ENCODE measurements at regions not wholly inside any gene's neighbourhood (a gene's known extent, or its start where the extent isn't known, plus 50 kb on each side); places are given as distances from the start of the nearest gene placed in this dataset.

- Histone ChIP-seq H3K27ac (replicated peaks; ENCODE audit: low read length) (no peak overlapping the region), H3K14ac (ENCODE audit: low read length) (no peak overlapping the region), H3K4ac (ENCODE audit: low read length) (no peak overlapping the region), H3K9ac (ENCODE audit: low read depth, low read length, poor library complexity) (no peak overlapping the region), H3K4me3 (ENCODE audit: low read length in 2 of 2) (peak overlapping the region in 1 of 2 donors; percentile 62), H3K18ac (ENCODE audit: low read length) (peak overlapping the region; percentile 9), H2BK12ac (ENCODE audit: low read length) (no peak overlapping the region), H3K9me3 (replicated peaks in 1 of 2; ENCODE audit: control insufficient read depth in 2 of 2, insufficient read depth in 1 of 2, low read depth in 1 of 2, low read length in 2 of 2) (peaks cover 0 to 4% of the 10 kb centered on the region in 2 donors), H3K27me3 (ENCODE audit: control insufficient read depth in 3 of 3, insufficient read depth in 3 of 3, low read depth in 1 of 3, low read length in 3 of 3) (no peaks in the 10 kb centered on the region), H2BK5ac (ENCODE audit: low read length) (no peak overlapping the region), H3K23ac (ENCODE audit: low read depth, low read length, poor library complexity) (no peak overlapping the region), H2AFZ (ENCODE audit: low read length) (no peak overlapping the region), H2BK15ac (ENCODE audit: low read length) (no peak overlapping the region), H2BK120ac (ENCODE audit: low read depth, low read length) (no peak overlapping the region), H2AK5ac (ENCODE audit: low read depth, low read length) (no peak overlapping the region), H4K8ac (ENCODE audit: low read depth, low read length) (no peak overlapping the region), H4K91ac (ENCODE audit: low read depth, low read length, poor library complexity) (no peak overlapping the region), H3K79me1 (ENCODE audit: low read depth, low read length) (no peaks in the 10 kb centered on the region), H3K4me2 (ENCODE audit: insufficient read depth, low read length, poor library complexity, severe bottlenecking) (no peak overlapping the region), H3K36me3 (replicated peaks in 1 of 2; ENCODE audit: control insufficient read depth in 2 of 2, insufficient read depth in 2 of 2, low read length in 2 of 2) (no peaks in the 10 kb centered on the region), H3K4me1 (ENCODE audit: control insufficient read depth in 2 of 2, insufficient read depth in 1 of 2, low read depth in 1 of 2, low read length in 2 of 2) (peaks cover 0 to 12% of the 10 kb centered on the region in 2 donors)
- no peak for DNase-seq (ENCODE audit: low spot score)
- WGBS, 2 donors (ENCODE audit: extremely low coverage in 2 of 2, insufficient read length in 2 of 2, insufficient replicate concordance in 1 of 2), result no CpG with 5 or more reads among the region's 10 CpGs
These were observed 108.2 kb downstream of the UQCRFS1 start for GRCh38 chr19:29104605-29105241.

GRCh38 chr19:29098863-29099481 is 114.0 kb downstream of the UQCRFS1 start:
- H3K27me3 ChIP-seq (ENCODE audit: control insufficient read depth in 3 of 3, insufficient read depth in 3 of 3, low read depth in 1 of 3, low read length in 3 of 3), result no peaks in the 10 kb centered on the region
- DNase-seq (ENCODE audit: low spot score), result no peak
- no peaks in the 10 kb centered on the region for H3K36me3 ChIP-seq (replicated peaks in 1 of 2; ENCODE audit: control insufficient read depth in 2 of 2, insufficient read depth in 2 of 2, low read length in 2 of 2)
- H3K4me1 ChIP-seq (ENCODE audit: control insufficient read depth in 2 of 2, insufficient read depth in 1 of 2, low read depth in 1 of 2, low read length in 2 of 2), result peaks cover 0 to 1% of the 10 kb centered on the region in 2 donors
- H3K4ac ChIP-seq (ENCODE audit: low read length), result no peak overlapping the region
- H3K9me3 ChIP-seq (replicated peaks in 1 of 2; ENCODE audit: control insufficient read depth in 2 of 2, insufficient read depth in 1 of 2, low read depth in 1 of 2, low read length in 2 of 2), result no peaks in the 10 kb centered on the region
- H3K79me1 ChIP-seq (ENCODE audit: low read depth, low read length), result no peaks in the 10 kb centered on the region
- H4K91ac ChIP-seq (ENCODE audit: low read depth, low read length, poor library complexity), result no peak overlapping the region
- no peak overlapping the region for H4K8ac ChIP-seq (ENCODE audit: low read depth, low read length)
- no peak overlapping the region for H3K4me3 ChIP-seq (ENCODE audit: low read length in 2 of 2)
- no peak overlapping the region for H2BK120ac ChIP-seq (ENCODE audit: low read depth, low read length)
- H3K9ac ChIP-seq (ENCODE audit: low read depth, low read length, poor library complexity), result no peak overlapping the region
- WGBS, 2 donors (ENCODE audit: extremely low coverage in 2 of 2, insufficient read length in 2 of 2, insufficient replicate concordance in 1 of 2), result no CpG with 5 or more reads among the region's 10 CpGs
- no peak overlapping the region for H2BK15ac ChIP-seq (ENCODE audit: low read length)
- no peak overlapping the region for H2BK12ac ChIP-seq (ENCODE audit: low read length)
- no peak overlapping the region for H2AK5ac ChIP-seq (ENCODE audit: low read depth, low read length)
- no peak overlapping the region for H3K4me2 ChIP-seq (ENCODE audit: insufficient read depth, low read length, poor library complexity, severe bottlenecking)
- H2BK5ac ChIP-seq (ENCODE audit: low read length), result no peak overlapping the region
- H3K14ac ChIP-seq (ENCODE audit: low read length), result no peak overlapping the region
- peak overlapping the region; percentile 6 for H3K18ac ChIP-seq (ENCODE audit: low read length)
- no peak overlapping the region for H3K23ac ChIP-seq (ENCODE audit: low read depth, low read length, poor library complexity)
- no peak overlapping the region for H3K27ac ChIP-seq (replicated peaks; ENCODE audit: low read length)
- H2AFZ ChIP-seq (ENCODE audit: low read length), result no peak overlapping the region

DNA sequence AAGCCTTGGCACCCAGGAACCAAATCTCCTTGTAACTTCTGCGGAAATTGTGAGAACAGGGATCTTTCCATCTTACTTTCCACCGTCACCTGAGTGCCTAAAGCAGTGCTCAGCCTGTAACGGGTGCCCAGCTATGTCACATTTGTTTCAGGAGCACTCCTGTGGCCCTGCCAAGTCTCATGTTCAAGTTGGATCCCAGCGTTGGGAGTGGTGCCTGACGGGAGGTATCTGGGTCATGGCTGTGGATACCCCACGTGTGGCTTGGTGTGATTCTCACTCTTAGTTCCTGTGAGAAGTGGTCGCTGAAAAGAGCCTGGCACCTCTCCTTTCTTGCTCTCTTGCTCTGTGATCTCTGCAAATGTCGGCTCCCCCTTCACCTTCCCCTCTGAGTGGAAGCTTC is 114.9 kb downstream of the UQCRFS1 start:
- no peaks in the 10 kb centered on the region for H3K9me3 ChIP-seq (replicated peaks in 1 of 2; ENCODE audit: control insufficient read depth in 2 of 2, insufficient read depth in 1 of 2, low read depth in 1 of 2, low read length in 2 of 2)
- no peak overlapping the region for H3K4me3 ChIP-seq (ENCODE audit: low read length in 2 of 2)
- H4K8ac ChIP-seq (ENCODE audit: low read depth, low read length), result no peak overlapping the region
- H3K36me3 ChIP-seq (replicated peaks in 1 of 2; ENCODE audit: control insufficient read depth in 2 of 2, insufficient read depth in 2 of 2, low read length in 2 of 2), result no peaks in the 10 kb centered on the region
- no peak overlapping the region for H3K4ac ChIP-seq (ENCODE audit: low read length)
- no peaks in the 10 kb centered on the region for H3K27me3 ChIP-seq (ENCODE audit: control insufficient read depth in 3 of 3, insufficient read depth in 3 of 3, low read depth in 1 of 3, low read length in 3 of 3)
- no peak overlapping the region for H2BK12ac ChIP-seq (ENCODE audit: low read length)
- no CpG with 5 or more reads among the region's 8 CpGs for WGBS, 2 donors (ENCODE audit: extremely low coverage in 2 of 2, insufficient read length in 2 of 2, insufficient replicate concordance in 1 of 2)
- no peak overlapping the region for H3K27ac ChIP-seq (replicated peaks; ENCODE audit: low read length)
- H4K91ac ChIP-seq (ENCODE audit: low read depth, low read length, poor library complexity), result no peak overlapping the region
- no peak overlapping the region for H3K18ac ChIP-seq (ENCODE audit: low read length)
- H2AK5ac ChIP-seq (ENCODE audit: low read depth, low read length), result no peak overlapping the region
- H2BK5ac ChIP-seq (ENCODE audit: low read length), result no peak overlapping the region
- H2BK120ac ChIP-seq (ENCODE audit: low read depth, low read length), result no peak overlapping the region
- H3K4me1 ChIP-seq (ENCODE audit: control insufficient read depth in 2 of 2, insufficient read depth in 1 of 2, low read depth in 1 of 2, low read length in 2 of 2), result peaks cover 0 to 1% of the 10 kb centered on the region in 2 donors
- H3K79me1 ChIP-seq (ENCODE audit: low read depth, low read length), result no peaks in the 10 kb centered on the region
- no peak overlapping the region for H3K9ac ChIP-seq (ENCODE audit: low read depth, low read length, poor library complexity)
- H3K23ac ChIP-seq (ENCODE audit: low read depth, low read length, poor library complexity), result no peak overlapping the region
- no peak overlapping the region for H3K4me2 ChIP-seq (ENCODE audit: insufficient read depth, low read length, poor library complexity, severe bottlenecking)
- no peak overlapping the region for H2BK15ac ChIP-seq (ENCODE audit: low read length)
- no peak overlapping the region for H3K14ac ChIP-seq (ENCODE audit: low read length)
- no peak for DNase-seq (ENCODE audit: low spot score)
- no peak overlapping the region for H2AFZ ChIP-seq (ENCODE audit: low read length)

- DNase-seq (ENCODE audit: low spot score), result no peak
- H3K79me1 ChIP-seq (ENCODE audit: low read depth, low read length), result no peaks in the 10 kb centered on the region
These were observed 116.1 kb downstream of the UQCRFS1 start for GRCh38 chr19:29096896-29097295.

More at GRCh38 chr19:29096896-29097295, 116.1 kb downstream of the UQCRFS1 start:
- no peak overlapping the region for H2BK15ac ChIP-seq (ENCODE audit: low read length)
- H4K8ac ChIP-seq (ENCODE audit: low read depth, low read length), result no peak overlapping the region
- H3K23ac ChIP-seq (ENCODE audit: low read depth, low read length, poor library complexity), result no peak overlapping the region
- H3K27ac ChIP-seq (replicated peaks; ENCODE audit: low read length), result no peak overlapping the region
- no peaks in the 10 kb centered on the region for H3K36me3 ChIP-seq (replicated peaks in 1 of 2; ENCODE audit: control insufficient read depth in 2 of 2, insufficient read depth in 2 of 2, low read length in 2 of 2)
- H3K27me3 ChIP-seq (ENCODE audit: control insufficient read depth in 3 of 3, insufficient read depth in 3 of 3, low read depth in 1 of 3, low read length in 3 of 3), result no peaks in the 10 kb centered on the region
- H3K9me3 ChIP-seq (replicated peaks in 1 of 2; ENCODE audit: control insufficient read depth in 2 of 2, insufficient read depth in 1 of 2, low read depth in 1 of 2, low read length in 2 of 2), result no peaks in the 10 kb centered on the region
- no peak overlapping the region for H4K91ac ChIP-seq (ENCODE audit: low read depth, low read length, poor library complexity)
- no peak overlapping the region for H2BK5ac ChIP-seq (ENCODE audit: low read length)
- no peak overlapping the region for H3K14ac ChIP-seq (ENCODE audit: low read length)
- H2BK120ac ChIP-seq (ENCODE audit: low read depth, low read length), result no peak overlapping the region
- H3K4me3 ChIP-seq (ENCODE audit: low read length in 2 of 2), result no peak overlapping the region
- no peak overlapping the region for H3K9ac ChIP-seq (ENCODE audit: low read depth, low read length, poor library complexity)
- no peak overlapping the region for H2BK12ac ChIP-seq (ENCODE audit: low read length)
- H3K18ac ChIP-seq (ENCODE audit: low read length), result no peak overlapping the region
- no peak overlapping the region for H2AFZ ChIP-seq (ENCODE audit: low read length)
- H2AK5ac ChIP-seq (ENCODE audit: low read depth, low read length), result no peak overlapping the region
- peaks cover 0 to 1% of the 10 kb centered on the region in 2 donors for H3K4me1 ChIP-seq (ENCODE audit: control insufficient read depth in 2 of 2, insufficient read depth in 1 of 2, low read depth in 1 of 2, low read length in 2 of 2)
- WGBS, 2 donors (ENCODE audit: extremely low coverage in 2 of 2, insufficient read length in 2 of 2, insufficient replicate concordance in 1 of 2), result no CpG with 5 or more reads among the region's 2 CpGs
- no peak overlapping the region for H3K4ac ChIP-seq (ENCODE audit: low read length)
- H3K4me2 ChIP-seq (ENCODE audit: insufficient read depth, low read length, poor library complexity, severe bottlenecking), result no peak overlapping the region

All from neuronal stem cell (in vitro differentiated cells).